ENCODE measurements at regions not wholly inside any gene's neighbourhood (a gene's known extent, or its start where the extent isn't known, plus 50 kb on each side); places are given as distances from the start of the nearest gene placed in this dataset.
"Not testable (repeated sequence)": the region's sequence is repeated elsewhere in the genome, so short reads cannot be mapped to it uniquely, and the experiment has no call there.

DNA sequence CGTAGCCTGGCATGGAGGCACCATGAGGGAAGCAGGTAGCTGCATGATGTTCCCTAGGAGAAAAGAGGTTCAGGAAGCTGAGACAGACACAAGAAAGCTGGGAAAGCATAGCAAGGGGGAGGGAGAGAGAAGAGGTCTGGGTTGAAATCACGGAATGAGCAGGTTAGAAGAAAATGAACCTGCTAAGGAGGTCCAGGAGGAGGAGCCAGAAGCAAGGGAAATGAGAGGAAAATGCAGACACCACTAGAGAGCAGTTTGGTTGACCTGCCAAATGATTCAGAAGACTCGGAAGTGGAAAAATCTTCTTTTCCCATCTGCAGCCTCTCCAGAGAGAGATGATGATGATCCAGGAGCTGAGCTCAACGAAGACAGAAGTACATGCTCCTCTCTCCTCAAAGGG is 70.9 kb downstream of the VIP start:
- no peak overlapping the region for H2AFZ ChIP-seq (ENCODE audit: low read length)
- no peak for TF ChIP-seq EZH2 (IDR thresholded peaks at IDR 0.05; ENCODE audit: borderline replicate concordance, low read length)

DNA sequence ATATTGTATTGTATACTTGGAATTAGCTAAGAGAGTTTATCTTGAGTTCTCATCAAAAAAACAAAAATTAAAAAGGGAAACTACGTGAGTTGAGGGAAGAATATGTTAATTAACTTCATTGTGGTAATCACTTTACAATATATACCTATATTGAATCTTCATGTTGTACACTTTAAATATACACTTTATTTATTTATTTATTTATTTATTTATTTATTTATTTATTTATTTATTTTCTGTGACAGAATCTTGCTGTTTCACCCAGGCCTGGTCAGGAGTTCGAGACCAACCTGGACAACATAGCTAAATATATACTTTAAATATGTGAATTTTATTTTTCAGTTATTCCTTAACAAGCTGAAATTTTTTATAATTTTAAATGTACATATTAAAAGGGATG is 74.1 kb downstream of the VIP start:
- H3K9me3 ChIP-seq (ENCODE audit: low read length) = no peaks in the 10 kb centered on the region
- TF ChIP-seq, protein P1, sequence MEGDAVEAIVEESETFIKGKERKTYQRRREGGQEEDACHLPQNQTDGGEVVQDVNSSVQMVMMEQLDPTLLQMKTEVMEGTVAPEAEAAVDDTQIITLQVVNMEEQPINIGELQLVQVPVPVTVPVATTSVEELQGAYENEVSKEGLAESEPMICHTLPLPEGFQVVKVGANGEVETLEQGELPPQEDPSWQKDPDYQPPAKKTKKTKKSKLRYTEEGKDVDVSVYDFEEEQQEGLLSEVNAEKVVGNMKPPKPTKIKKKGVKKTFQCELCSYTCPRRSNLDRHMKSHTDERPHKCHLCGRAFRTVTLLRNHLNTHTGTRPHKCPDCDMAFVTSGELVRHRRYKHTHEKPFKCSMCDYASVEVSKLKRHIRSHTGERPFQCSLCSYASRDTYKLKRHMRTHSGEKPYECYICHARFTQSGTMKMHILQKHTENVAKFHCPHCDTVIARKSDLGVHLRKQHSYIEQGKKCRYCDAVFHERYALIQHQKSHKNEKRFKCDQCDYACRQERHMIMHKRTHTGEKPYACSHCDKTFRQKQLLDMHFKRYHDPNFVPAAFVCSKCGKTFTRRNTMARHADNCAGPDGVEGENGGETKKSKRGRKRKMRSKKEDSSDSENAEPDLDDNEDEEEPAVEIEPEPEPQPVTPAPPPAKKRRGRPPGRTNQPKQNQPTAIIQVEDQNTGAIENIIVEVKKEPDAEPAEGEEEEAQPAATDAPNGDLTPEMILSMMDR (IDR thresholded peaks at IDR 0.05; ENCODE audit: low read length) = no peak
- no peak for TF ChIP-seq EZH2 (IDR thresholded peaks at IDR 0.05; ENCODE audit: borderline replicate concordance, low read length)

More for the DNA sequence above, 70.9 kb downstream of the VIP start:
- Histone ChIP-seq H3K4me2 (ENCODE audit: low read length) (no peak overlapping the region), H3K36me3 (ENCODE audit: insufficient read depth, low read length) (no peaks in the 10 kb centered on the region), H3K4me1 (ENCODE audit: insufficient read depth, low read length, severe bottlenecking) (no peaks in the 10 kb centered on the region), H3K9ac (ENCODE audit: low read length) (no peak overlapping the region), H3K9me3 (ENCODE audit: low read length) (no peaks in the 10 kb centered on the region), H3K9me2 (ENCODE audit: low read depth, low read length) (no peaks in the 10 kb centered on the region), H3F3A (ENCODE audit: insufficient read depth, low read length) (no peaks in the 10 kb centered on the region), H4K20me1 (ENCODE audit: insufficient read depth, low read length) (no peaks in the 10 kb centered on the region), H3K79me2 (ENCODE audit: insufficient read depth, low read length) (no peaks in the 10 kb centered on the region), H3K27me3 (ENCODE audit: insufficient read depth, low read length) (no peaks in the 10 kb centered on the region), H3K27ac (ENCODE audit: low read depth, low read length, poor library complexity, severe bottlenecking) (no peak overlapping the region), H3K4me3 (ENCODE audit: low read depth, low read length, poor library complexity, severe bottlenecking) (no peak overlapping the region)

DNA sequence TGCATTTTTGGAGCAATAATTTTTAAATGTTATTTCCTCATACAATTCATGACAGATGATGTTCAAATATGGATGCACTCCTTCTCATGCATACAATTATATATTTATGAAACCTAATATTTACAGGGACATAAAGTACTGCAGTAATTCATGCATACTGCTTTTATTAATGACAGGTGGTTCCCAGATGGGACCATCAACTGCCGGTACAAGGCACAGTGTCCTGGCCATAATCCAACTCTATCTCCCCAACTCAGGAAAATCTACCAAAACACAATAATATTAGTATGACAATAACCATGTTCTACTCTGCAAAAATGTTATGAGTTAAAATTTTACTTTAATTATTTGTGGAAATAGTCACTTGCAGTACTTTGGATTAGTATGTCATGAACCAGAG is 77.8 kb downstream of the VIP start:
- no peaks in the 10 kb centered on the region for H3K79me2 ChIP-seq (ENCODE audit: insufficient read depth, low read length)
- no peak overlapping the region for H2AFZ ChIP-seq (ENCODE audit: low read length)
- no peak overlapping the region for H3K4me2 ChIP-seq (ENCODE audit: low read length)
- TF ChIP-seq, protein P1 (IDR thresholded peaks at IDR 0.05; ENCODE audit: low read length) = no peak
- no peak for TF ChIP-seq EZH2 (IDR thresholded peaks at IDR 0.05; ENCODE audit: borderline replicate concordance, low read length)
- no peaks in the 10 kb centered on the region for H3K27me3 ChIP-seq (ENCODE audit: insufficient read depth, low read length)
- H3K4me3 ChIP-seq (ENCODE audit: low read depth, low read length, poor library complexity, severe bottlenecking) = no peak overlapping the region
- H3K9me2 ChIP-seq (ENCODE audit: low read depth, low read length) = no peaks in the 10 kb centered on the region
- H3K27ac ChIP-seq (ENCODE audit: low read depth, low read length, poor library complexity, severe bottlenecking) = no peak overlapping the region
- H3F3A ChIP-seq (ENCODE audit: insufficient read depth, low read length) = no peaks in the 10 kb centered on the region
- H3K9ac ChIP-seq (ENCODE audit: low read length) = no peak overlapping the region
- H4K20me1 ChIP-seq (ENCODE audit: insufficient read depth, low read length) = no peaks in the 10 kb centered on the region
- no peaks in the 10 kb centered on the region for H3K4me1 ChIP-seq (ENCODE audit: insufficient read depth, low read length, severe bottlenecking)
- no peaks in the 10 kb centered on the region for H3K9me3 ChIP-seq (ENCODE audit: low read length)
- H3K36me3 ChIP-seq (ENCODE audit: insufficient read depth, low read length) = no peaks in the 10 kb centered on the region

More for the DNA sequence above, 74.1 kb downstream of the VIP start:
- Histone ChIP-seq H4K20me1 (ENCODE audit: insufficient read depth, low read length) (no peaks in the 10 kb centered on the region), H3K27me3 (ENCODE audit: insufficient read depth, low read length) (no peaks in the 10 kb centered on the region), H3F3A (ENCODE audit: insufficient read depth, low read length) (no peaks in the 10 kb centered on the region), H3K9ac (ENCODE audit: low read length) (no peak overlapping the region), H3K9me2 (ENCODE audit: low read depth, low read length) (no peaks in the 10 kb centered on the region), H3K4me2 (ENCODE audit: low read length) (no peak overlapping the region), H2AFZ (ENCODE audit: low read length) (no peak overlapping the region), H3K4me1 (ENCODE audit: insufficient read depth, low read length, severe bottlenecking) (no peaks in the 10 kb centered on the region), H3K79me2 (ENCODE audit: insufficient read depth, low read length) (no peaks in the 10 kb centered on the region), H3K27ac (ENCODE audit: low read depth, low read length, poor library complexity, severe bottlenecking) (no peak overlapping the region), H3K4me3 (ENCODE audit: low read depth, low read length, poor library complexity, severe bottlenecking) (no peak overlapping the region), H3K36me3 (ENCODE audit: insufficient read depth, low read length) (no peaks in the 10 kb centered on the region)

DNA sequence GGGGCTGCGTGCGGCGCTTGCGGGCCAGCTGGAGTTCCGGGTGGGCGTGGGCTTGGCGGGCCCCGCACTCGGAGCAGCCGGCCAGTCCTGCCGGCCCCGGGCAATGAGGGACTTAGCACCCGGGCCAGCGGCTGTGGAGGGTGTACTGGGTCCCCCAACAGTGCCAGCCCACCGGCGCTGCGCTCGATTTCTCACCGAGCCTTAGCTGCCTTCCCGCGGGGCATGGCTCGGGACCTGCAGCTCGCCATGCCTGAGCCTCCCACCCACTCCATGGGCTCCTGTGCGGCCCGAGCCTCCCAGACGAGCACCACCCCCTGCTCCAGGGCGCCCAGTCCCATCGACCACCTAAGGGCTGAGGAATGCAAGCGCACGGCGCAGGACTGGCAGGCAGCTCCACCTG is 83.8 kb downstream of the VIP start:
- not testable (repeated sequence) for H3K9ac ChIP-seq (ENCODE audit: low read length); H3K9me2 ChIP-seq (ENCODE audit: low read depth, low read length); H3K27ac ChIP-seq (ENCODE audit: low read depth, low read length, poor library complexity, severe bottlenecking); H3F3A ChIP-seq (ENCODE audit: insufficient read depth, low read length); H3K27me3 ChIP-seq (ENCODE audit: insufficient read depth, low read length); H3K79me2 ChIP-seq (ENCODE audit: insufficient read depth, low read length); H3K9me3 ChIP-seq (ENCODE audit: low read length); H3K36me3 ChIP-seq (ENCODE audit: insufficient read depth, low read length); H4K20me1 ChIP-seq (ENCODE audit: insufficient read depth, low read length); H3K4me1 ChIP-seq (ENCODE audit: insufficient read depth, low read length, severe bottlenecking); H3K4me3 ChIP-seq (ENCODE audit: low read depth, low read length, poor library complexity, severe bottlenecking); H2AFZ ChIP-seq (ENCODE audit: low read length); H3K4me2 ChIP-seq (ENCODE audit: low read length)
